Peyer's patch (tissue), 4 donors: ENCODE measurements at regions not wholly inside any gene's neighbourhood (a gene's known extent, or its start where the extent isn't known, plus 50 kb on each side); places are given as distances from the start of the nearest gene placed in this dataset.

Experiments
- CTCF ChIP-seq, 6 experiments: fragments of 450-650 bp in 4 of 6; fragments of 200-600 bp in 2 of 6; sonication (generic) in 1 of 6; IDR thresholded peaks; one replicate each; pipeline ENCODE4 v1.5.1; 2017 to 2019; ENCODE audit warnings: antibody characterized with exemption in 6 of 6, mild to moderate bottlenecking in 3 of 6, moderate library complexity in 1 of 6
- POLR2A ChIP-seq, 2 donors: fragments of 450-650 bp; IDR thresholded peaks; one replicate each; pipeline ENCODE4 v1.5.1; 2017; ENCODE audit warnings: antibody characterized with exemption in 2 of 2, mild to moderate bottlenecking in 2 of 2, moderate library complexity in 2 of 2

- TF ChIP-seq CTCF (IDR thresholded peaks at IDR 0.05), result no peak
- TF ChIP-seq POLR2A (IDR thresholded peaks at IDR 0.05), result no peak
Measured at GRCh38 chr10:128661404-128662197, 535.4 kb upstream of the MKI67 start.
